OCI-LY7 (cell line): ENCODE measurements at regions not wholly inside any gene's neighbourhood (a gene's known extent, or its start where the extent isn't known, plus 50 kb on each side); places are given as distances from the start of the nearest gene placed in this dataset.

Experiments
- CTCF ChIP-seq: fragments of 200-600 bp; sonication (generic); conservative IDR thresholded peaks from 2 replicates; pipeline ENCODE4 v1.5.1; 2014; ENCODE audit warnings: mild to moderate bottlenecking, antibody characterized with exemption, low read length, moderate library complexity, mixed read lengths
- EZH2phosphoT487 ChIP-seq: fragments of 200-600 bp; sonication (generic); IDR thresholded peaks from 2 replicates; pipeline ENCODE4 v1.6.1; 2018; ENCODE audit warnings: low read depth, borderline replicate concordance, mild to moderate bottlenecking, mixed run types, antibody characterized with exemption, low read length, moderate library complexity, mixed read lengths

GRCh38 chr21:39099859-39100258 lies 83.4 kb downstream of the PSMG1 start:
- TF ChIP-seq EZH2phosphoT487 (no peak), CTCF (no peak)
